ENCODE measurements at regions not wholly inside any gene's neighbourhood (a gene's known extent, or its start where the extent isn't known, plus 50 kb on each side); places are given as distances from the start of the nearest gene placed in this dataset.
A peak's percentile ranks its signal among the peaks of the same experiment; 100 is the strongest.

- peak; percentile 57 for TF ChIP-seq YY1 (IDR thresholded peaks at IDR 0.05)
- TF ChIP-seq RXRA (IDR thresholded peaks at IDR 0.05) = peak; percentile 16 to 62
- peak; percentile 15 for TF ChIP-seq MAX (IDR thresholded peaks at IDR 0.05)
- TF ChIP-seq JUND (IDR thresholded peaks at IDR 0.05) = peak in 1 of 2 donors; percentile 26
- peak; percentile 50 for TF ChIP-seq REST (IDR thresholded peaks at IDR 0.05)
- peak; percentile 18 for TF ChIP-seq HNF4G (IDR thresholded peaks at IDR 0.05)
- TF ChIP-seq HNF4A (conservative IDR thresholded peaks at IDR 0.05) = peak; percentile 66 to 87
- no peak for TF ChIP-seq TAF1 (conservative IDR thresholded peaks at IDR 0.05)
- TF ChIP-seq RAD21 (IDR thresholded peaks at IDR 0.05) = peak in 1 of 2 donors; percentile 61
- no peak for TF ChIP-seq CTCF (IDR thresholded peaks at IDR 0.05; ENCODE audit: low read depth, low read length, missing input control)
- TF ChIP-seq, protein P1, sequence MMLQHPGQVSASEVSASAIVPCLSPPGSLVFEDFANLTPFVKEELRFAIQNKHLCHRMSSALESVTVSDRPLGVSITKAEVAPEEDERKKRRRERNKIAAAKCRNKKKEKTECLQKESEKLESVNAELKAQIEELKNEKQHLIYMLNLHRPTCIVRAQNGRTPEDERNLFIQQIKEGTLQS (IDR thresholded peaks at IDR 0.05) = no peak
- TF ChIP-seq FOXA1 (IDR thresholded peaks at IDR 0.05) = peak; percentile 37
- TF ChIP-seq EGR1 (IDR thresholded peaks at IDR 0.05; ENCODE audit: low read depth in 2 of 2) = peak; percentile 89 to 98
- TF ChIP-seq GABPA (IDR thresholded peaks at IDR 0.05 in 1 of 2, conservative IDR thresholded peaks at IDR 0.05 in 1 of 2) = no peak
- peak; percentile 41 for TF ChIP-seq SP1 (IDR thresholded peaks at IDR 0.05)
- TF ChIP-seq ZBTB33 (IDR thresholded peaks at IDR 0.05) = peak; percentile 33
- TF ChIP-seq NR2F2 (IDR thresholded peaks at IDR 0.05) = no peak
- TF ChIP-seq FOXA2 (IDR thresholded peaks at IDR 0.05) = peak; percentile 74
- H3K4me1 ChIP-seq (ENCODE audit: control insufficient read depth in 4 of 4, insufficient read depth in 4 of 4, low read length in 3 of 4) = peaks cover 0 to 9% (median 6%) of the 10 kb centered on the region in 4 donors
- no peak overlapping the region for H3K9ac ChIP-seq (ENCODE audit: low read depth in 1 of 2, low read length in 2 of 2)
- H3K9me3 ChIP-seq (ENCODE audit: control insufficient read depth in 4 of 4, low read length in 3 of 4) = no peaks in the 10 kb centered on the region
- no peak overlapping the region for H3K27ac ChIP-seq (ENCODE audit: low read depth in 1 of 2, low read length in 2 of 2)
- WGBS = 35% methylated on average over 7 of the region's 7 CpGs
- H3K36me3 ChIP-seq (ENCODE audit: control insufficient read depth in 4 of 4, insufficient read depth in 3 of 4, low read depth in 1 of 4, low read length in 3 of 4) = no peaks in the 10 kb centered on the region
- no peak for DNase-seq (ENCODE audit: low spot score)
- H3K4me3 ChIP-seq (ENCODE audit: low read depth in 1 of 3, low read length in 3 of 3) = no peak overlapping the region
- H3K27me3 ChIP-seq (ENCODE audit: control insufficient read depth in 4 of 4, insufficient read depth in 4 of 4, low read length in 3 of 4) = no peaks in the 10 kb centered on the region
Measured at GRCh38 chr5:126334760-126335159, 88.4 kb upstream of the GRAMD2B start.

All from liver (tissue), 8 donors.